Transverse colon (tissue), 4 donors: ENCODE measurements at regions not wholly inside any gene's neighbourhood (a gene's known extent, or its start where the extent isn't known, plus 50 kb on each side); places are given as distances from the start of the nearest gene placed in this dataset.

Experiments
- POLR2AphosphoS5 ChIP-seq, 3 donors: sonication (generic); formaldehyde crosslinking; IDR thresholded peaks; one replicate each; pipeline ENCODE4 v1.6.1; 2016; ENCODE audit warnings: antibody characterized with exemption in 3 of 3
- TF ChIP-seq, protein P1 (sequence below), 5 experiments: fragments of 200-600 bp in 3 of 5; fragments of 450-650 bp in 2 of 5; sonication (generic) in 3 of 5; IDR thresholded peaks; 1 replicate in 2 of 5; 2 replicates in 3 of 5; pipeline ENCODE4 v1.5.1; 2016 to 2017; ENCODE audit warnings: antibody characterized with exemption in 5 of 5, inconsistent platforms in 3 of 5, mild to moderate bottlenecking in 2 of 5, moderate library complexity in 1 of 5

DNA sequence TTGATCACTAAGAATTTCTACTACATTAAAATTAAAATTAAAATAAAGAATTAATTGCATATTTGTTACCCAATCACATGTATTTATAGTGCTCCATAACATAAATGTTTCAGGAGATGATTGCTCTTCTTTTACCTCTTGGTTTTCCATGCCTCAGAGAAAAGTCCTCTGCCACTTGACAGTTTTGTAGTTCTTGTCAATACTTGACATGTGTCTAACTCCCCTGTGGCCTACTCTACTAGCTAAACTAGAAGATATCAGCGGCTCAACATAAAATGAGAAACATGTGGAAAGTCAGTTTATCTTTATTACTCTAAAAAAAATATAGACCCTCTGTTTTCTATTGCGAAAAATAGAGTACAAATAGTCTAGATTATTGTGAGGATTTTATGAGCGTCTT lies 650.6 kb upstream of the NUDT12 start:
- no peak for TF ChIP-seq POLR2AphosphoS5 (IDR thresholded peaks at IDR 0.05)
- TF ChIP-seq, protein P1, sequence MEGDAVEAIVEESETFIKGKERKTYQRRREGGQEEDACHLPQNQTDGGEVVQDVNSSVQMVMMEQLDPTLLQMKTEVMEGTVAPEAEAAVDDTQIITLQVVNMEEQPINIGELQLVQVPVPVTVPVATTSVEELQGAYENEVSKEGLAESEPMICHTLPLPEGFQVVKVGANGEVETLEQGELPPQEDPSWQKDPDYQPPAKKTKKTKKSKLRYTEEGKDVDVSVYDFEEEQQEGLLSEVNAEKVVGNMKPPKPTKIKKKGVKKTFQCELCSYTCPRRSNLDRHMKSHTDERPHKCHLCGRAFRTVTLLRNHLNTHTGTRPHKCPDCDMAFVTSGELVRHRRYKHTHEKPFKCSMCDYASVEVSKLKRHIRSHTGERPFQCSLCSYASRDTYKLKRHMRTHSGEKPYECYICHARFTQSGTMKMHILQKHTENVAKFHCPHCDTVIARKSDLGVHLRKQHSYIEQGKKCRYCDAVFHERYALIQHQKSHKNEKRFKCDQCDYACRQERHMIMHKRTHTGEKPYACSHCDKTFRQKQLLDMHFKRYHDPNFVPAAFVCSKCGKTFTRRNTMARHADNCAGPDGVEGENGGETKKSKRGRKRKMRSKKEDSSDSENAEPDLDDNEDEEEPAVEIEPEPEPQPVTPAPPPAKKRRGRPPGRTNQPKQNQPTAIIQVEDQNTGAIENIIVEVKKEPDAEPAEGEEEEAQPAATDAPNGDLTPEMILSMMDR (IDR thresholded peaks at IDR 0.05): no peak
